Bronchial epithelial cell (primary cell): ENCODE measurements at regions not wholly inside any gene's neighbourhood (a gene's known extent, or its start where the extent isn't known, plus 50 kb on each side); places are given as distances from the start of the nearest gene placed in this dataset.

Experiments
- DNase-seq: peaks from one replicate; pipeline ENCODE4 v3.0.0-alpha.2; 2010; ENCODE audit warnings: low read depth
- FAIRE-seq: peaks from 2 replicates; lab custom pipeline; 2011; peaks lifted over from hg19 to GRCh38; lab: Jason Lieb, UNC
- H3K27me3 ChIP-seq: 2 replicates; pipeline ENCODE4 v1.5.1; 2011; ENCODE audit warnings: low read length; ENCODE audit not compliant: control insufficient read depth, insufficient read depth
- H3K36me3 ChIP-seq: 2 replicates; pipeline ENCODE4 v1.5.1; 2011; ENCODE audit warnings: low read length; ENCODE audit not compliant: control insufficient read depth, insufficient read depth
- H3K4me3 ChIP-seq: 2 replicates; pipeline ENCODE4 v1.5.1; 2011; ENCODE audit warnings: mild to moderate bottlenecking, low read depth, low read length, control low read depth
- TF ChIP-seq, protein P1 (sequence below): IDR thresholded peaks from 2 replicates; pipeline ENCODE4 v1.5.1; 2011; ENCODE audit warnings: mild to moderate bottlenecking, moderate library complexity, low read length, control low read depth, inconsistent platforms; ENCODE audit not compliant: insufficient read depth, severe bottlenecking

DNA sequence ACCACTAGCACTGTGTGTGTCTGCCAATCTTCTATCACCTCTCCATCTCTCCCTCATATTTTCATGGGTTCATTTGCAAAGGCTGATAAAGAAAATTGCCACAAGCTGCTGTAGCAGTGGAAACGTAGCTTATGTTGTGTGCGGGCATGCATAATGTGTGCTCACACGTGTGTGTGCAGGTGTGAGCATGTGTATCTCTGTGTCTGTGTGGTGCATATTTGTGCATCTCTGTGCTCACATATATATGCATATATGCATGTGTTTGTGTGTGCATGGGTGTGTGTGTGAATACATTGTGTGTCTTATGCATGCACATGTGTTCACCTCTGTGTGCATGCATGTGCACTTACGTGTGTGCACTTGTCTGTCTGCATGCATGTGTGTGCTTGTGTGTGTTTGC lies 181.8 kb upstream of the UBL3 start:
- Histone ChIP-seq H3K4me3 (no peak overlapping the region), H3K27me3 (peaks cover 2% of the 10 kb centered on the region), H3K36me3 (no peaks in the 10 kb centered on the region)
- DNase-seq (no peak), FAIRE-seq (no peak)
- TF ChIP-seq, protein P1, sequence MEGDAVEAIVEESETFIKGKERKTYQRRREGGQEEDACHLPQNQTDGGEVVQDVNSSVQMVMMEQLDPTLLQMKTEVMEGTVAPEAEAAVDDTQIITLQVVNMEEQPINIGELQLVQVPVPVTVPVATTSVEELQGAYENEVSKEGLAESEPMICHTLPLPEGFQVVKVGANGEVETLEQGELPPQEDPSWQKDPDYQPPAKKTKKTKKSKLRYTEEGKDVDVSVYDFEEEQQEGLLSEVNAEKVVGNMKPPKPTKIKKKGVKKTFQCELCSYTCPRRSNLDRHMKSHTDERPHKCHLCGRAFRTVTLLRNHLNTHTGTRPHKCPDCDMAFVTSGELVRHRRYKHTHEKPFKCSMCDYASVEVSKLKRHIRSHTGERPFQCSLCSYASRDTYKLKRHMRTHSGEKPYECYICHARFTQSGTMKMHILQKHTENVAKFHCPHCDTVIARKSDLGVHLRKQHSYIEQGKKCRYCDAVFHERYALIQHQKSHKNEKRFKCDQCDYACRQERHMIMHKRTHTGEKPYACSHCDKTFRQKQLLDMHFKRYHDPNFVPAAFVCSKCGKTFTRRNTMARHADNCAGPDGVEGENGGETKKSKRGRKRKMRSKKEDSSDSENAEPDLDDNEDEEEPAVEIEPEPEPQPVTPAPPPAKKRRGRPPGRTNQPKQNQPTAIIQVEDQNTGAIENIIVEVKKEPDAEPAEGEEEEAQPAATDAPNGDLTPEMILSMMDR = no peak

DNA sequence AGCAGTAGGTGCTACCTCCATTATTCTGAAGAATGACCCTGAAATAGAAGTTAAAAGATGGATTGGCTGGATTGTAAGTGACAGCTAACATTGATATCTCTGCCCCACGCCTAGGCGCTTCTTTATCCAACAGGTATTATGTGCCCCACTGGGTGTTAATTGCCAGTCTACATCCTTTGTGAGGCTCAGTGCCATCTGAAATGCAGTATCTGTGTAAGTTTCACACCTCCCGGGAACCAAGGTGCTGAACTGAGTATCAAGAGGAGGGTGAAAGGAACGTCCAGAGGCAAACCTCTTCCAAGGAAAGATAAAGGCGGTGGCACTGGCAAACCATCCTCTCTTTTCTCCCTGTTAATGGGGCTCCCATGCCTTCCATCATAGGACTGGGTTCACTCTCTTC lies 181.1 kb upstream of the UBL3 start:
- Histone ChIP-seq H3K36me3 (no peaks in the 10 kb centered on the region), H3K4me3 (no peak overlapping the region), H3K27me3 (peaks cover 2% of the 10 kb centered on the region)
- DNase-seq (no peak), FAIRE-seq (no peak)
- TF ChIP-seq, protein P1 = no peak

GRCh38 chr13:30030141-30030750 lies 179.8 kb upstream of the UBL3 start:
- no peak for FAIRE-seq
- TF ChIP-seq, protein P1 = no peak
- DNase-seq = no peak
- H3K4me3 ChIP-seq = no peak overlapping the region
- peaks cover 2% of the 10 kb centered on the region for H3K27me3 ChIP-seq
- H3K36me3 ChIP-seq = no peaks in the 10 kb centered on the region

DNA sequence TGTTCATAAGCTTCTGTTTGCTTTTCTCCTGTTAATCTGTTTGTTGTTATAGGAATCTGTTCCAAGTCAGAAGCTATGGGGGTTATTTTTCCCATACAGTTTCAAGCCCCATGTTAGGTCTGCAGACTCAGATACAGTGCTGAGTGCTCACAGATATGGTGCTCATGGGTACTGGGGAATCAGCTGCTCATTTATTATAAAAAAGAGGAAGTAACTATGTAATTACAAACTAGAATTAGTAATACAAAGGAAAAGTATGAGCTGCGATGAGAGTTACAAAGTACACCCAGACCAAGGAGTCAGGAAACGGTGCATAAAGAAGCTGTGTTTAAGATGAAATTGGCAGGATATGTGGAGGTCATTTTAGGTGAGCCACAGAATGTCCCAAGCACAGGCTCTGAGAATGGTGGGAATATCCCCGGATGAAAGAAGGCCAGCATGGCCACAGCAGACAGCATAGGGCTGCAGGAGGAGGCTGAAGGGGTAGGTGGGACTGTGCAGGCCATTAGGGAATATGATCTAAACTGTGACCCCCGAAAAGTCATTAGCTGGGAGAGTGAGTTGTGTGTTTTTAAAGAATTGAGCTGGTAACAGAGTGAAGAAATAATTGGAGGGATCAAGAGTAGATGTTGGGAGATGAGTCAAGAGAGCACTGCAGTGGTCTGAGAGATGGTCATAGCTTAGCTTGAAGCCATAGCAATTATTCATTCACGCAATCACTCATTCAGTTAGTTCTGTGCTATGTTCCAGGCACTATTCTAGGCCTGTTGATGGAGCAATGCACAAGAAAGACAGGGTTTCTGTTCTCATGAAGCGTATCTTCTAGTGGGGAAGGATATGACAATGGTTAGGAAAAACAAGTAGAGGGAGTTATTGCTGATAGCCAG lies 177.4 kb upstream of the UBL3 start:
- no peak for FAIRE-seq
- H3K4me3 ChIP-seq = no peak overlapping the region
- H3K36me3 ChIP-seq = no peaks in the 10 kb centered on the region
- H3K27me3 ChIP-seq = no peaks in the 10 kb centered on the region
- DNase-seq = no peak
- TF ChIP-seq, protein P1 = no peak

DNA sequence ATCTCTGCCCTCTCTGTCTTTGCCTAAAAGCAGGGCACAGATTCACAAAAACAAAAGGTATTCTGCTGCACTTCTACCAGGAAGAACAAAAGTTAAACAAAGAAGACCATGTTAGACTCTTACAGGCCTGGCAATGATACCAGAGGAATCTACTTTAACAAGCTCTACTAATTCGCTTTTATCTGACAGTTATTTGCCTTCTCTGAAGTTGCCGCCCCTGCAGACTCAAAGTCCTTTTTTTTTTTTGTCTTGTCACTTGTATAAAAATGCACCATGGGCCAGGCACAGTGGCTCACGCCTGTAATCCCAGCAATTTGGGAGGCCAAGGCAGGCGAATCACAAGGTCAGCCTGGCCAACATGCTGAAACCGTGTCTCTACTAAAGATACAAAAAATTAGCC lies 176.5 kb upstream of the UBL3 start:
- DNase-seq (no peak), FAIRE-seq (no peak)
- no peaks in the 10 kb centered on the region for H3K36me3 ChIP-seq
- TF ChIP-seq, protein P1 = no peak
- H3K27me3 ChIP-seq = no peaks in the 10 kb centered on the region
- no peak overlapping the region for H3K4me3 ChIP-seq
